T1000 (cell line): ENCODE measurements at regions not wholly inside any gene's neighbourhood (a gene's known extent, or its start where the extent isn't known, plus 50 kb on each side); places are given as distances from the start of the nearest gene placed in this dataset.

Experiments used
- DNase-seq: peaks from one replicate; lab custom pipeline; 2025; ENCODE audit warnings: mixed read lengths; lab: John Stamatoyannopoulos, UW

DNA sequence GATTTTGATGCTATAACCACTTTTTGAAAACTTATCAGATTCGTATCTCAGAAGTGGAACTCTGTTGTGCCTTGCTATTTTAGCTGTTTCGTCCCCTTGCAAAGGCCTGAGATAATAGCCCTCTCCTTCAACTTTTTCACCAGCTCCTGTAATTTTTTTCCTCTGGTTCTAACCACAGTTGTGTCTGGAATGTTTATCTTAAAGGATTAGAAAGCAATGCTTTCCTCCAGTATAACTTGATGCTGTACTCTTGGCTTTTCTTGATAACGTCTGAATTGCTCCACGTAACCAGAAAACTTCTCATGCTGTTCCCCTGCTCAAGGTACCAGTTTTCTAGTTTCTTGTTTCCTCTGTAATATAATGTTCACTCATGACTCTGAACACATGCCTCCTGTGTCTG lies 209.4 kb downstream of the DTWD2 start:
- DNase-seq: no peak

DNA sequence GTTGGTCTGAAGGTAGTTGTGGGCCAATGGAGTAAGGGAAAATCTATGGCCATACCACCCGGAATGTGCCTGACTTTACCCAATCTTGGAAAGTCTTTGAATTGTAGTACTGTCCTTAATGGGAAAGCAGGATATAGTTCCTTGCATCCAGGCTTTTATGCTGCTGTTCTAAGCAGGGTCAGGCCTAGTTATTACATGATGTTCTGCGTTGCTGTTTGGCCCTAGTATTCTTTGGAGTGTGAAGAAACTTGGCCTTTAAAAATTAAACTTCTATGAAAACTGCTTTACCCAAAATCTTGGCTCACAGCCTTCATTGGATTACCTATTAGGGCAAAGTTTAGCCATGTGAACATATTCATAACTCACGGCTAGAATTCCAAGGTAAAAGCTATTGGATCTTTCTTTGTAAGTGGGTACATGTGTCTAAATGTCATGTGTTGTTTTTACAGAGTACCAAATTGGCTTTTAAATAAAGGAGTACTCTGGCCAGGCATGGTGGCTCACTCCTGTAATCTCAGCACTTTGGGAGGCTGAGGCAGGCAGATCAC lies 211.1 kb downstream of the DTWD2 start:
- no peak for DNase-seq

DNA sequence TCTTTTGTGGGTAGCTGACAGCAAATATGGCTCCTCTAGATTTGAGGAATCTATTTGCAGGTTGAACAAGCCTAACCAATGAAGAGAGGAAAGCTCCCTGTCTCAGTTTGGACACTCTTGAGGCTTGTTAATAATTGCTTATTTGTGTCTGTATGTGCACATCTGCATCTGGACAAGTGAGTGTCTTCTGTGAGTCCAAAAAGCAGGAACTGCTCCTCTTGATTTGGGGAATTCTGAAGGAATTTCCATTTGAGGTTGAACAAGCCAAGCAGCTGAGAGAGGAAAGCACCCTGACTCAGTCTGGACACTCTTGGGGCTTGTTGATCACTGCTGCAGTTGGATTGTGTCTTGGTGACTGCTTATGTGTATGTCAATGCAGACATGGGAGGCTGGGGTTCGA lies 211.6 kb downstream of the DTWD2 start:
- no peak for DNase-seq

DNA sequence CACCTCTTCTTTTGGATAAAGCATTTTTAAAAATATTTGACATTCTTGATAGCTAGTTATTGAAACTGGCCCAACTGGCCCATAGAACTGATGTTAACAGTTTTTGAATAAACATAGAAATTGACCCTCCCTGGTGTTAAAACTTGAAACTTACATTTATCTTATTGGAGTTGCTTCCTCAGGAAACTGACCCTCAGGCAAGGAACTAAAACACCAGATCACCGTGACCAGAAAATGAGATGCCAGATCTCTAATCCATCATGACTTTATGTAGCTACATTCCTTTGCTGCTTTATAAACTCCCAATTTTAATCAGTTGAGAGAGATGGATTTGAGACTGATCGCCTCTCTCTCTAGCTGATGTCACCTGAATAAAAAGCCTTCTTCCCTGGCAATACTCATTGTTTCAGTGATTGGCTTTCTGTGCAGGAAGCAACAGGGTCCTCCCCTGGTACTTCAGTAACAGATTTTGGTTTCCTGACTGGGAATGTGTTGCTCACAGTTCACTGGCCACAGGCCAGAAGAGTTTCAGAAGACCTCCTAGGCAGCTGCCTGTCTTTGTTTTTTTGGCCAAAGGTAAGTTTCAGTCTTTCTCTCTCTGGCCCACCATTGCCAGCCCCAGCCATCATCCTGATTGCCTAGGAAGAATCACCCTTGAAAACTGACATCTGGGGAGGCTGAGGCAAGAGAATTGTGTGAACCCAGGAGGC lies 212.4 kb downstream of the DTWD2 start:
- no peak for DNase-seq

DNA sequence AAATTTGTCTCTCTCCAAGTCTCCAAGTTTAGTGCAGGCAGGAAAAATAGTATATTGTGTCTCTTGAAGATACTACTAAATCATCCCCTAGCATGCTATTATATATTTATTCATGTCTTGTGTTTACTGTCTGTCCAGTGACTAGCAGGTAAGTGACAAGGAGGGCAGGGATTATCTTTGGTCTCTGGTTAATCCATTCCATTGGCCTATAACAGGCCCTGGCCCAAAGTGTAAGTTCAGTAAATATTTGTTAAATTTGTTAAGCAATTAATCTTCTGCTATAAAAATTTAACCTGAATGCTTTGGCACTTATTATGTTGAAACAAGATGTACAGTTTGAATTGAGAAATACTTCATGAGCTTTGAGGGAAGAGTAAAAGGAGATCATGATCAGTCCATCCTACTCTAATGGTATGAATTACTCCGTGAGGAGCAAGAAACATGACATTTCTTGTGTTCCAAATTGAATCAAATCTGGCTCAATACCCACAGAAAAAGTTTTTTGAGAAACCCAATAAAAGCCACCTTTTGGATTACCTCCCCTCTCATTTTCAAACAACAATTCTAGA lies 219.7 kb downstream of the DTWD2 start:
- no peak for DNase-seq

DNA sequence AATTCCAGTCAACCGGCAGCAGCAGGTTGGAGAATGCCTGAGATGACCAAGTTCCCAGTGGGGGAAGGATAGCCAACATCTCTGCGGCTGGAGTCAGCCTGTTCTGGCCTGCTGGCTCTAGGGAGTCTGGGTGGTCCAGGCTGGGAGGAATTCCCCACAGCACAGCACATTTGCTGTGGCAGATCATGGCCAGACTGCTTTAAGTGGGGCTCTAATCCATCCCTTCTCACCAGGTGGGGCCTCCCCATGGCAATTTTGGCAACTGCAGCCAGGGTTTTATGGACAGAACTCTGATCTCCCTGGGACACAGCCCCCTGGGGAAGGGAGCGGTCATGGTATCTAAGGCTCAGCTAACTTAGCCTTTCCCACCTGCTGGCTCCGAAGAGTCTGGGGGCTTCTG lies 226.1 kb downstream of the DTWD2 start:
- no peak for DNase-seq

DNA sequence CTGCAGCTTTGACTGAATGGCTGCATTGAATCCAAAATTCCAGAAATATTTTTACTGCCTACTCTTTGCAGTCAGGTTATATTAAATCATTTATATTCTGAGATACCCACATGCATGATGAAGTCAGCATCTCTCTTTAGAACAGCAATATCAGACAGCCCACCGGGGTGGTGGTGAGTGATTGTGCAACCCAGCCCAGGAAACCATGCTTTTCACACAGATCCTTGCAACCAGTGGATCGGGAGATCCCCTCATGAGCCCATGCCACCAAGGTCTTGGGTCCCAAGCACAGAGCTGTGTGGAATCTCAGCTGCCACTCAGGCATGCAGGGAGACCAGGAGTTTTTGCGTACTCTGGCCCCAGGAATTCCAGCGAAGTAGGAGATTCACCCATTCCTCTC lies 226.5 kb downstream of the DTWD2 start:
- DNase-seq: no peak

DNA sequence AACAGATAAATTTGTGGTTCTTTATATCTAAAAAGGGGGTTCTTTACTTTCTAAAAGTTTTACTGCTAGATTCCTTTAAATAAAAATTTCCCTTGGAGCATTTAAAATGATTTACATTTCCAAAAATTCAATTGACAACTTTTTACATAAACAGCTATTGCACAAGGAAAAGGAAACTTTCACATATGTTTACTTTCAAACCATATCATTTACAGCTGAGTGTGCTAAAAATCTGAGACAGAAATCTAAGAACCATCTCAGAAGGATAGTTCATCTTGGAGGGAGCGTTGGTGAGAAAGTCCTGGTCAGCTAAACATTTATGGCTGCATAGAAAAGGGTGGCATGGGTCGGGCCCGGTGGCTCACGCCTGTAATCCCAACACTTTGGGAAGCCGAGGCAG lies 235.4 kb downstream of the DTWD2 start:
- DNase-seq: no peak

DNA sequence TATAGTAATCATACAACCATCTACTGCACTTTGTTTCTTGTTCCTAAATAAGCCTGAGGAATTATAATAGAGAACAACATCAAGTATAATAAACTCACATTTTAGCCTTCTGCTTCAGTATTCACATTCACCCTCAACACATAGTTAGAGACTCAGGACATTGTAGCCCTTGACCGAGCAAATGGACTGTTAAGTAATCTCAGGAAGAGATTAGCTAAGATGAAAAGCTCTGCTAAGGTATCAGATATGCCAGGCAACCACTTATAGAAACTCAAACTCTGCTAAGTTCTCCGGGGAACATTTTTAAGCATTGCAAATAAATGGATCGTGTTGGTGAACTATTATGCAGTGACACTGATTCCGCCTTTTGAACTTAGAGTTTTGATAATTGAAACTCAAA lies 252.0 kb downstream of the DTWD2 start:
- no peak for DNase-seq

DNA sequence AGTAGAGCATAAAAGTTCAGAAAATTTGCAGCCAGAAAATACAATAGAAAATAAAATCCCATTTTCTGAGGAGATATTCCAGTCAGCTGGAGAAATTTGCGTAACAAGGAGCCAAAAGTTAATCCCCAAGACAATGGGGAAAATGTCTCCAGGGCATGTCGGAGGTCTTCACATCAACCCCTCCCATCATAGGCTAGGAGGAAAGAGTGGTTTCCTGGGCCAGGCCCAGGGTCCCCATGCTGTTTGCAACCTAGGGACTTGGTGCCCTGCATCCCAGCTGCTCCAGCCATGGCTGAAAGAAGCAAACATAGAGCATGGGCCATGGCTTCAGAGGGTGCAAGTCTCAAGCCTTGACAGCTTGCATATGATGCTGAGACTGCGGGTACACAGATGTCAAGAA lies 255.0 kb downstream of the DTWD2 start:
- DNase-seq: no peak

DNA sequence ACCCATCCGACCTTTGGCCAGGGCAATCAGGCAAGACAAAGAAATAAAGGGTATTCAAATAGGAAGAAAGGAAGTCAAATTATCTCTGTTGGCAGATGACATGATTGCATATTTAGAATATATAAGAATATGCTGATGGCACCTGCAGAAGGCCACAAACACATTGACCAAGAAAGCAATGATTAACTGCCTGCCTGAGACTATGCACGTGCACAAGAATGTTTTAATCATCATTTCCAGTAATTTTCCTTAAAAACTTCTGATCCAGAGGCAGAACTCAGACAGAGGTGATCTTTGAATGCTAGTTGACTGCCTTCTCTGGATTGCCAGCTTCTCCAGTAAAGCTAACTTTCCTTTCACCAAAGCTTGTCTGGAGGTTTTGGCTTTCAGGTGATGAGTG lies 260.2 kb downstream of the DTWD2 start:
- DNase-seq: no peak

DNA sequence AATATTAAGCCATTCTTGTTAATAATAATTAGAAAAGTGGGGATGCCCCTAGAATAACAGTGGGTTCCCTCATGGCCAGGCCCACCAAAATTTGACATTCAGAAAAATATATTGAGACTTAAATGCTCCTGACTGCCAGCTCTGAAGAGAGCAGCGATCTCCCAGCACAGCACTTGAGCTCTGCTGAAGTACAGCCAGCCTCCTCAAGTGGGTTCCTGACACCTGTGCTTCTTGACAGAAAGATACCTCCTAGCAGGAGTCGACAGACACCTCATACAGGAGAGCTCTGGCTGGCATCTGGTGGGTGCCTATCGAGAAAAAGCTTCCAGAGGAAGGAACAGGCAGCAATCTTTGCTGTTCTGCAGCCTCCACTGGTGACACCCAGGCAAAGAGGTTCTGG lies 261.5 kb downstream of the DTWD2 start:
- DNase-seq: no peak

DNA sequence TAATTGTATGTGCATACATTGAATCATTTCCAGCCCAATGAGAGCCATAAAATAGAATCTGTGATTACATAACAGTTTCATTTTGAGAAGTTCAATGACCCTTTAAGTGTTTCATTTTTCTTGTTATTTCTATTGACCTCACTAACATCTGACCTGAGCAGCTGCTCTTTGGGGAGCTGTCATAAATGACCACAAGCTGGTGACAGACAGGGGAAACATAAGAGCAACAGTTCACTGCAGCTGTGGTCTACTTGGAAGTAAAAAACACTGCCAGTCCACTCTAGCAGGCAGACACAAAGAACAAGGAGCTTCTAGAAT lies 265.4 kb downstream of the DTWD2 start:
- DNase-seq: no peak

DNA sequence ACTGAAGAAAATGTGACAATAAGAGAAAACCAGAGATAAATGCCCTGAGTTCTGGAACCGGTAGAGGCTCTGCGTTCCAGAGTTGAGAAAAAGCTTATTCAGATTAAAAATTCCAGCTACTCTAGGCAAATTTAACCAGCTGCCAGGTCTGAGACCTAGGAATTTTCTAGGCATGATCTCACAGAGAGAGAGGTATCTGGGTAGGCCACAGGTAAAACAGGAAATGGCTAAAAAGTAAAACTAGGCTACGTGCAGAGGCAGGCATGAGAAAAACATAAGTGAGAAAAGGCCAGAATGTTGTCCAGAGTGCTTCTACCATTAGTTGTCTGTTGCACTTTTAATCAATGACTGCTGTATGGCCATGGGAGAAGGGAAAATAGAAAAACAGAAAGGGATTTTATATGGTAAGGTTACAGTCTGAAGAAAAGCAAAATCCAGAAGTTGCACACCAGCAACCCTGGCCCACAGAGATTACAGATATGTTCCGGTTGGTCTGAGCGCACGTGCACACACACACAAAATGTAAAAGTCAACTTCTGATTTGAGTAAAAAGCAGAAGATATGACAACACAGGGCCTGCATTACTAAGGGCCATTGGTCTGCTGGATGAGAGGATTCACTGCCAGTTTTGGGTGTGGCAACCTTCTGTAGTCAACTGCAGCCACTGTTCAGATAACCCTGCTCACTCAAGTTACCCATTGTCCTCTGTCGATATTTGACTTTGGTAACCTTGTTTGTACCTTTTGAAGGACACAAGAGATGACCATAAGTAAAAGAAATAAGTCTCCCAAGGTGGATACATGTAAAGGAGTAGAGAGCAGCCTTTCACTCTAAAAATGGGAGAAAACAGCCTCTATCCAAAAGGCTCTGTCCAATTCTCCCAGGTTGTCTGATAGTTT lies 266.0 kb downstream of the DTWD2 start:
- no peak for DNase-seq

DNA sequence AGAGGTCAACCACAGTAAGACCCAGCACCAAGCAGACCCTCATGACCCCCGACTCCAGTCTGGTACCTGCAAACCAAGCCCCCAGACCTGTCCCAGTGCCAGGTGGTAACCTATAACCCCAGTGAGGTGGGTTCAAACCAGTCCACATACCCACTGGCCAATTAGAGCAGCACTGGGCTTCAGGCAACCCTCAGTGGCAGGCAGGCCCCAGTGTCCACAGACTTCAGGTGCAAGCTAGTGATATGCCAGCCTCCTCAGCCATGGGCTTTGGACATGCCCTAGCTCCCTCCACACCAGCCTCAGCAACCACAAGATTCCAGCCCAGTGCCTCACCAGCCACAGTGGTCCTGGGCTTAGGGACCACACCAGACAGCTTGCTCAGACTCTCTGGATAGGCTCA lies 276.6 kb downstream of the DTWD2 start:
- no peak for DNase-seq

DNA sequence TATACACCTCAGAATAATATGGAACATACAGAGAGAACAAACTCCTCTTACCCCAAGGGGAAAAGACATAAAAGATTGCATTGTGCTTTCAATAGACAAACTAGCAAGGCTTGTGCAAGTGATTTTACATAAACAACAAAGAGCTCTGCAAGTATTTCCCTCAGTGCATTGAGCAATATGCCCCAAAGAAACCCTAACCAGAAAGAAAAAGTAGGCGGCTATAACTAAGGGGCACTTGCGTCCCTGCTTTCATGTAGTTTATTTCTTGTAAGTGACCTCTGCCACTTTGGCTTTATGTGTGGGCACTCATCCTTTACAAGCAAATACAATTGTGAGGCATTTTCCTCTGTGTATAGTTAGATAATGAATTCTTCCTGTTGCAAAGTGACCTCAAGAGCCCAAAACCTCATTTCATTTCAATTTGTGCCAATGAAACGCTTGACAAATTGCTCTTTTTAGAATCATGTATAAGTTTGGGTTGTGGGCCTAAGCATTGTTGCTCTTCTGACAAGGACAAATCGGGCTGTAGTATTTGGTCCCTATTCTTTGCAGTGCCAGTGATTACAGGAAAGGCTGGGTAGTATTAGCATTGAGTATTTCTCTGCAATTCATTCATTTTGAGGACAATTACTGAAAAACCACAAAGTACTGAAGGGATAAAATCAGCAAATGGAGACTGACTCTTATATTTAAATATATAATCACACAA lies 282.2 kb downstream of the DTWD2 start:
- DNase-seq: no peak

DNA sequence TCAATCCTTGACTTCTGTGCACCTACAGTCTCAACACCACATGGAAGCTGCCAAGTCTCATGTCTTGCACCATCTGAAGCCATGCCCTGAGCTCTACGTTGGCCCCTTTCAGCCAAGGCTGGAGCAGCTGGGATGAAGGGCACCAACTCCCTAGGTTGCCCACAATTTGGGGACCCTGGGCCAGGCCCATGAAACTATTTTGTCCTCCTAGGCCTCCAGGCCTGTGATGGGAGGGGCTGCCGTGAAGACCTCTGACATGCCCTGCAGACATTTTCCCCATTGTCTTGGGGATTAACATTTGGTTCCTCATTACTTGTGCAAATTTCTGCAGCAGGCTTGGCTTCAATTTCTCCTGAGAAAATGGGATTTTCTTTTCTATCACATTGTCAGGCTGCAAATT lies 285.1 kb downstream of the DTWD2 start:
- DNase-seq: no peak

DNA sequence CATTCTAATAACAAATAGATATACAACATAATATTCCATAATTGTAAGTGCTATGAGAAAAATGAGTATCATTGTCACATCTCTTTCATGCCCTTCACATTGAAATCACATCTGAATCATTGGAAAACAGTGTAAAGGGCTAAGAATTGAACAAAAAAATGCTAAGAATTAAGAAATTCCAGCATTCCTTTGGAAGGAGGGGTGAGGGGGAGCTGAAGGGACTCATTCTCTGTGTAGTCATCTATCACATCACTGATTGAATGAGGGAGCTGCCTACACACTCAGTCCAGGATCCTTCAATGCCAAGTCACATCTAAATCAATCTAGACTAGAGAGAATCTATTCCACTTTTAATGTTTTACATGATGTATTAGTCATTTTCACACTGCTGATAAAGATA lies 286.6 kb downstream of the DTWD2 start:
- DNase-seq: no peak

DNA sequence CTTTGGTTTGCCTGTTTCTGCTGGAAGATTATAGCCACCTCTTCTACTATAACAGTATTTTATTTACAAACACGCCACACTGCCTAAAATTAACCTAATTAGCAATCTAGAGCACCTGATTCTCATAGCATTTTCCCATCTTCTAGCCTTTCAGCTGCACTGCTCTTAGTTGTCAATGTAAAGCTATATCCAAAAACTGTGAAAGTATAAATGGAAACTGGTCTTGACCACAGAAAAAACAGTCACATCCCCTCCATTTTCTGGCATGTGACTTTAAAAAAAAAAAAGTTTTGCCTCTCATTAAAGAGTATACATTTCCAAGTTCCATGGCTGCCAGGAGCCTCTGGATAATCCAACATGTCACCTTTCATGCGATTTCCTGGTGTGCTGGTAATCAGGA lies 287.8 kb downstream of the DTWD2 start:
- DNase-seq: no peak

DNA sequence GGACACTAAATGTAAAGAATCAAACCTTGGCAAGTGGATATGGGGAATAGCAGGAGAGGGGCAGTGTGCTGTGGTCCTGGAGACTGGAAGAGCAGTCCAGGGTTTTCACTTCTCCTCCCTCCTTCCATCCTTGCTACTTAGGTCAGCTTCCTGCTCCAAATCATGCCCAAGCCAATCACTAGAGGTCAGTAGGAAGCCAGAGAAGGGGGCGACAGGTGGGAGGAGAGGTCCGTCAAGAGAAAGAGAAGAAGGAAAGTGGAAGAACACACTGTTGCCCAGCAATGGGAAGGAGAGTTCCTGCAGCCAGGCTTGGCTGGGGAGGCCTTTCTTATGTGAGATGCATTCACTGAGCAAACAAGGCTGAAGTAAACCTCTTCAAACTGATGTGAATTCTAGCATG lies 289.6 kb downstream of the DTWD2 start:
- DNase-seq: no peak

DNA sequence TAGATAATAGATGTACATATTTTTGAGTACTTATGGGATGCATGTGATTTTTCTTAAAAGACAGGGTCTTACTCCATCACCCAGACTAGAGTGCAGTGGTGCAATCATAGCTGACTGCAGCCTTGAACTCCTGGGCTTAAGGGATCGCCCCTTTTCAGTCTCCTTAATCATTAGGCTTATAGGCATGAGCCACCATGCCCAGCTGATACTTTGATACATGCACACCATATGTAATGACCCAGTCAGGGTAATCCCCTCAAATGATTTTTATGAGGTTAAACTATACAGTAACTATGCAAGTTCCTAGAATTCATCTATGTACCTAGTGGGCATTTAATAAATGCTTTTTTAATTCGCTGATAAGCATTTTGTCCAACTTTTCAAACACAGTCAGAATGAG lies 292.3 kb downstream of the DTWD2 start:
- no peak for DNase-seq

DNA sequence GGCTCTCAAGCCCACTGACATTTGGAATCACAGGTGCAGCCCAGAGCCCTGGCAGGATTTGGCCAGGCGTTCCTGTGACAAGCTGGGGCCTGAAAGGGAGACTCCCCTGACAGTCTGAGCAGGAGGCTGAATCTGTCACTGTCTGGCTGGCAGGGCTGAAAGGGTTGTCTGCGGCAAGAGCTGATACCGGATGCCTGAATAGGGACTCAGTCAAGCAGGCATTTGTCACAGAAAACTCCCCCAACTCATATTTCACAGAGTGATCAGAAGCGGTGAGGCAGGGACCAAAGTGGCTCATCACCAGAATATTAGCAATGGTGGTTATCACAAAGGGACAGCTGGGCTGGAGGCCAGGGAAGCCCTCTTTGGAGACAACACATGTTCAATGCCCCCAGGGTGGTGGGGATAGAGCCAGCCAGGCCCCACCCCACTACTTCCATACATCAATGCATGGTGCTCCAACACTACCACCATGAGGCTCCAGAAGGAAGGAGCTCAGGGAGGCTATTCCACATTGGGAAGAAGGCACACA lies 295.5 kb downstream of the DTWD2 start:
- DNase-seq: no peak
